Putamen (tissue), 1 donor: ENCODE measurements at regions not wholly inside any gene's neighbourhood (a gene's known extent, or its start where the extent isn't known, plus 50 kb on each side); places are given as distances from the start of the nearest gene placed in this dataset.

Source experiments
- DNase-seq: peaks from one replicate; pipeline ENCODE4 v3.0.0-alpha.2; 2016; ENCODE audit warnings: low spot score

GRCh38 chr2:236972491-236973342, 113.0 kb upstream of the COPS8 start:
- DNase-seq = no peak

DNA sequence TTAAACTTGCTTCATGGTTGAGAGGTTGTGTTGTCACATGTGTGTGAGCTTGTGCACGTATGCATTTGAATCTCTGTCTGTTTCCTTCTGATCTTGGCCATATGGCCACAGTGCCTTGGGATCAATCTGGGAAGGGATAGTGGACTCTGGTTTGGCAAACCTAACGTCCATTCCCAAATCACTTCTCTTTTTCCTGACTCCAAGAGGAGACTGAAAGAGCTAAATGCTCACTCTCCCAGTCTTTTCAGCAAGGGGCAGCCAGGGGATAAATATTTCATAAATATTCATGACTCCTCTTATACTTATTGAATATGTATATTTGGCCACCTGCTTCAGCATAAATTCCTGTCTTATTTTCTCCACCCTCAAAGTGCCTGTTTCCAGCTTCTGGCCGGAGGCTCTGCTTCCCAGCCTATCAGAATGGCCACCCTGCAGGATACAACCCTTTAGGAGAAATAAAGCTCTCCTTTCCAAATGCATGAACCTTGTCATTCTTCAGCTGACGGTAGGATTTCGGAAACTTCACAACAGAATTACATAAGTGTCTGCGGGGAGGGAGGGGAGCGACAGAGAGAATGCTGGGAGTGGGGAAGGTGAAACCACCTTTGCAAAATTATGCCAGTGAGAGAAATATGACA, 112.2 kb upstream of the COPS8 start:
- DNase-seq = no peak

GRCh38 chr2:236974148-236974547, 111.5 kb upstream of the COPS8 start:
- DNase-seq = no peak

DNA sequence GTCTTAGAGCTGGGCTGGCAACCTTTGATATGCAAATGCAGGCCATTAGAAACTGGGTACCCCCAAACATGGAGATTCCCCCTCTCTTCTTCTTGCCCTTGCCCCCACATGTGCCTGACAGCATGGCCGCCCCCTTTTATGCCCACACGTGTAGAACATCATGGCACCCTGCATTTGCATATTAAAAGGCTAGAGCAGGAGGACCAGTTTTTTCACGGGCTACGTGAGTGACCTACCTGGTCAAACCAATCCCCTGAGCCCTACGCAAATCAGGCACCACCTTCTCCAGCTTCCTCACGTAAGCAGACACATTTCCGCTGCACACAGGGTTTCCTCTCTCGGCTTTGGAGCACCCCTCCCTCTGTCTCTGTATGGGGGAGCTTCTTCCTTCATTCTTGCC, 110.9 kb upstream of the COPS8 start:
- no peak for DNase-seq

GRCh38 chr2:236975766-236976165, 109.9 kb upstream of the COPS8 start:
- no peak for DNase-seq

DNA sequence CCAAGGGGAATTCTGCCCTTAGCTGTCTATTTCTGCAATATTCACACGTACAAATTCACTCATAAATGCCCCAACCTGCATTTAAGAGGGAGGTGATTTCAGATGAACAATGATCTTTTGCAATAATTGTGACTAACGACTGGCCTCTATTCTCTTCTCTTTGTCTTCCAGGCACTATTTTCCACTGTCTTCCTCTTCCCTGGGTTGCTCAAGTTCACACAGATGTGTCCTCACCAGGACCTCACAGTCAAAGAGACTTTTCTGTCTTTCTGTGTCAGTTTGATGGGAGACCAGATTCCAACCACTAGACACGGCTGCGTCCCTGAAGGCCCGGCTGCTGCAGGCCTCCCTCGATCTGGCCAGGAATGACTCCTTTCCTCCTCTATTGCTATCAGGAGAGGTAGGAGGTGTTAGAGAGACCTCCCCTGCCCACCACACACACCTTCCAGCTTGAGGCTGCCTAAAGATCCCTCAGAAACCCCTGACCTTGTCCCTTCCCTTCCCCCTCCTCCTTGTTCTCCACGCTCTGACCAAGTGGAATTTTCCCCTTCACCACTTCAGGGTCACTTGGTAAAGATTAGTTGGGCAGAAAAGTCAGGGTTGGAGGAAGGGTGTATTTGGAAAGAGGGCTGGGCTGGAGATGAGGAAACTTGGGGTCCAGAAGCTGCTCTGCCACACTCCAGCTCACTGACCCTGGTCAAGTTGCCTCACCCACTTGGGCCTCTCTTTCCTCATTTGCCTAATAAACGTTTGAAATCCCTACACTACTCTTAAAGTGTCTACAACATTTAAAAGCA, 109.2 kb upstream of the COPS8 start:
- DNase-seq = no peak

DNA sequence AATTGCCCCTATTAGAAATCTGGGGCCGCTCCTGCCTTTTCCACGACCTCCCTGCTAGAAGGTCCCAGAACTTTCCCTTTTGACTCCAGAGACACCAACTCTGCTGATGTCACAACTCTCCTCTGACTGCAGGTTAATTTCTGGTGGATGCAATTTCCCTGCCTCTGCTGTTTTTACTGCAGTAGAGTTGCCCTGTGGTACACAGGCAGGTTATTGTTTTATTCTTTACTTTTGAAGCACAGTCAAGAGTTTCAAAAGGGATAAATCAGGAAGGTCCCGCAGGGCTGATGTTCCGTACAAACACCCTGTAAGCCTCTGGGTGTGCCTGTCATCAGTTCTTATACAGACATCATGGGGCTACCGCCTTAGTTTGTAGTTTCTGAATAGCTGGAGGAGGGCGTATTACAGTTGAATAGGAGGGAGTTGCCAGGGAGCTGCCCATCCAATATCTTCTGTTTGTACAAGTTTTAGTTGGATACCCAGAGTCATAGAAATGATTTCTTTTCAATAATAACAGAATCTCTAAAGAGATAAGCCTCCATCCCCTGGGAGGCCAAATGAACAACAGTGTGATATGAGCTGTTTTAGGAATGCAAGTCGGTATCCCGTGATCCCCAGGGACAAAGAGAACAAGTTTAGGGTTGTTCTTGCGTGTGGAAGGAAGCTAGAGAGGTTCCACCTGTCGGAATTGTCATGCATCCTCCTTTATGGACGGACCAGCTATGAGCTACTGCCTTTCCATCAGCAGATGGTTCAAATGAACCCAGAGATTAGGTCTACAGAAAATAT, 108.4 kb upstream of the COPS8 start:
- no peak for DNase-seq

DNA sequence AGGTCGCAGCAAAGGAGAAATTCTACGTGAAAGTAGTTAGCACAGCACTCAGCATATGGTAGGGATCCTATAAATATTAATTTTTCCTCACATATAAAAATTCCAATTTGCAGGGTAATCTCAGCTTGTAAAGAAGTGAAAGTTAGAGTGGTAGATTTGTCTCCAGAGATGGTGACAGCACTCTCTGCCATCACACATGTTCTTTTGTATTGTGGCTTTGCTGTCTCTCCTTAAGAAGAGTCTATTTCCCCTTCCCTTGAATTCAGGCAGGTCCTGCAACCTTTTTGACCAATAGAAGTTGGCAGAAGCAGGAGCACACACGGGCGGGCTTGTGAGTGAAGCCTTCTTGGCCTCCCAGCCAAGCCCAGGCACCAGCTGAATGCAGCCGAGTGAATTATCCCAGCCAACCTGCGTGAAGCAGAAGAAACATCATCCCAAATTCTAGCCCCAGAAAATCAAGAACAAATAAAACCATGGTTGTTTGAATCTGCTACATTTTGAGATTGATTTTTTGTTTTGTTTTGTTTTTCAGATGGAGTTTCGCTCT, 107.8 kb upstream of the COPS8 start:
- DNase-seq = no peak

- DNase-seq = no peak
These were observed 106.0 kb upstream of the COPS8 start for GRCh38 chr2:236979664-236980063.

DNA sequence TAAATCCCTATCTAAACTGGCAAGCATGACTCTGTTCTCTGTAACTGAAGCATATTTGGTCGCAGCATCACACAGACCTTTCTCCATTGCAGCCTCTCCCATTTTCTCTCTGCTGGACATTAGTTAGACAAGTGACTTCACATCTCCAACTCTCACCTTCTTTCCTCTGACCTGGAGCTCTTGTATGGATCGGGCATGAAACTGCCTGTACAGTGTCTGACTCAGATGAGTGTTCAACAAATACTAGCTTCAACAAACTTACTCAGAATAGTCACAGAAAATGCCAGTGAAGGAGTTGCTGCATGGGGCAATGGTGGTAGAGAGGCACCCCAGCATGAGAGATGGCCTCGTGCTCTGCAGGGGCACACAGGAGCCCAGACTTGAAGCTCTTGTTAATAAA, 104.7 kb upstream of the COPS8 start:
- no peak for DNase-seq

DNA sequence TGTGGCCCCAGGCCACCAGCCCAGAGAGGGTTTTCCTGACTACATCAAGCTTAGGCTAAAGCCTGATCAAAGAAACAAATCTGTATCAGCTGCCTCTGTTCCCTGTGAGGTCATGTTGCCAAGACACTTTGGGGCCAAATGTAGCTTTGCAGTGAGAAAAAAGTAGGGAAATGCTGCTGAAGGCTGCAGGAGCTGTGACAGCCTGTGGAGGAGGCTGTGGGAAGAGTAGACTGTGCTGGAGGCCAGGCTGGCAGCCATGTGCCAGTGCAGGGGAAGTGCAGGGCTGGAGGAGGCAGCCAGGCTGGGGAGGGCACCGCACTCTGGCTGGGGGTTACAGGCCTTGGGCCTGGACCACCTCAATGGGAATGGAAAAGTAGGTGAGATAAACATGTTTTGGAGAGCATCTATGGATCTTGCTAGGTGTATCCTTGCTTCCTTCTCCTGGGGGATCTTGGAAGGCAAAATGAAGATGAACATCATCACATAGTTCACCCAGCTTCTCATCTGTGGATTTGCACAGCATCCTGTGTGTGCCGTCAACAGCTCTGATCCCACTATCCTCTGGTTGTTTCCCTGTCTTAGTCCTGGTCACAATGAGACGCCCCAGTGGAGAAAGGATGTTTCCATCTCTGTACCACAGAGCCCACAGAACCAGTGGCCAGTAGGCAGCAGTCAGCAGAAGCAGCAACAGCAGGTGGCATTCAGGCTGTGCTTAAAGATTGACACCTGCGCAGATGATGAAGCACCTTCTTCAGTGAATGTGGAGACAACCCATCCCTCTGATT, 103.8 kb upstream of the COPS8 start:
- DNase-seq = no peak

DNA sequence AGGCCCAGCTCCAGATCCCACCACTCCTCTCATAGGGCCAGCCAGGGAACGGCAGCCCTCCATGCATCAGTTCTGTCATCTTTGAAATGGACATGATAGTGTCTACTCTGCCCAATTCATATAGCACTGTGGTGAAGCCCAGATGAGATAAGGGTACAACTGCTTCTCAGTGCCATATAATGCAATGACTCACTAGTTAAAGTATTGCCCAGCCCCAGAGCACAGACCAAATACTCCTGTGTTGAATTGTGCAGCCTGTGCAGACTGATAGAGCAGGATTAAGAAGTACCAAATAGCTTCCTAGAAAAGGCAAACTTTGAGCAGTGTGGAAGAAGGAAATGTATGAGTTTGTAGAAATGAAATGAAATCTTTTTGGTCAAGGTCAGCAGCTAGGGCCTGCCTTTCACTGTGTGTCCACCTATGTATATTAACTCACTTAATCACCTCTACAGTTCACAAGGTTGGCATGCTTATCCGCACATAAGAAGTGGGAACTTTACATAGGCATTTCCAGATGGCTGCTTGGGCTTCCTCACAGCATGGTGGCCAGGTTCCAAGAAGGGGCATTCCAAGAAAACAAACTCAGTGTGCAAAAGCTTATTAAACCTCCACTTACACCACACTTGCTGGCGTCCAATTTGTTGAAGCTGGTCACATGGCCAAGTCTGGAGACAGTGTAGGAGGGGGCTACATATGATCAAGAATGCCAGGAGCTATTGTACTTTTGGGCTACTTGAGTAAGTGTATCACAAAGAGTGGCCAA, 102.8 kb upstream of the COPS8 start:
- no peak for DNase-seq

- no peak for DNase-seq
These were observed 101.6 kb upstream of the COPS8 start for GRCh38 chr2:236984046-236984445.

DNA sequence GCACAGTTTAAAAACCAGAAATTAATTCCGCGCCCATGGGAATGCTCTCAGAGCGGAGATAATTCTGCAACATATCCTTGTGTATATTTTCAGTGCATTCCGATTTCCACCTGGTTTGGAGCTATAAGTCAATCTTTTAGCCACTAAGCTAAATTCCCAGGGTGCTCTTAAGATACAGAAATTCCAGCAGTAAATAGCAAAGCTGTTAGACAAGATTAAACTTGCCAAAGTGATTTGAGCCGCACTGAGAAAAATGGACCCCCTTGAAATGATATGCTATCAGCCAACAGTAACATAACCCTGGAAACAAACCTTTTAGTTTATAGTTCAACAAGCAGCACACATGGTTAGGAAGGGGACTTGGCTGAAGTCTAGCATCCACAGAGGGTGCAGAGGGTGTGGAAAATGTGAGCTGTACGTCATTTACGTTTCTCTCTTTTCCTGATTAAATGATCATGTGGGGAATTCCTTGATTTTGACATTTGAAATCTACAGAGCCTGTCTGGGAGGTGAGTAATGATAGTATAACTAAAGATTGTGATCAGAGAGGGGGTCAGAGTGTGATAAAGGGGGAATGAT, 99.8 kb upstream of the COPS8 start:
- DNase-seq = no peak

- DNase-seq = no peak
These were observed 99.0 kb upstream of the COPS8 start for GRCh38 chr2:236986524-236987330.

GRCh38 chr2:236988216-236988615, 97.5 kb upstream of the COPS8 start:
- no peak for DNase-seq

- DNase-seq = no peak
These were observed 96.7 kb upstream of the COPS8 start for GRCh38 chr2:236988690-236989624.

- no peak for DNase-seq
These were observed 95.1 kb upstream of the COPS8 start for GRCh38 chr2:236990552-236990951.
